ENCODE measurements at regions not wholly inside any gene's neighbourhood (a gene's known extent, or its start where the extent isn't known, plus 50 kb on each side); places are given as distances from the start of the nearest gene placed in this dataset.

DNA sequence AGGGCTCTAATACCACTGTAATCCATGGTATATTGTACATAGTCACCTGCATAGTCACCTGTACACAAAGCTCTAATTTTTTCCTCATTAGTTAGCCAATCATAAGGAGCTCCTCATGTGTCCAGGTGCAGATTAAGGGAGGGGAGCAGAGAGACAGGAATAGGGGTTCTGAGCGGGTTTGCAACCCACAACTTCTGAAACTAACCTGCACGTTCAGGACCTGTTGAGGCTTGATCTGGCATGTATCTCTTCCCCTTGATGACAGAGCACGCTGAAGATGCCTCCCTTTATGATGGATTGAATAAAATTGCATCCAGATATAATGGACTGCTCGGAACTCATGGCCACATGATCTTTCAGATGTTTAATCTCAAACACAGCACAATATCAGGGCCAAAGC is 144.0 kb upstream of the PRNP start:
- TF ChIP-seq, protein P1, sequence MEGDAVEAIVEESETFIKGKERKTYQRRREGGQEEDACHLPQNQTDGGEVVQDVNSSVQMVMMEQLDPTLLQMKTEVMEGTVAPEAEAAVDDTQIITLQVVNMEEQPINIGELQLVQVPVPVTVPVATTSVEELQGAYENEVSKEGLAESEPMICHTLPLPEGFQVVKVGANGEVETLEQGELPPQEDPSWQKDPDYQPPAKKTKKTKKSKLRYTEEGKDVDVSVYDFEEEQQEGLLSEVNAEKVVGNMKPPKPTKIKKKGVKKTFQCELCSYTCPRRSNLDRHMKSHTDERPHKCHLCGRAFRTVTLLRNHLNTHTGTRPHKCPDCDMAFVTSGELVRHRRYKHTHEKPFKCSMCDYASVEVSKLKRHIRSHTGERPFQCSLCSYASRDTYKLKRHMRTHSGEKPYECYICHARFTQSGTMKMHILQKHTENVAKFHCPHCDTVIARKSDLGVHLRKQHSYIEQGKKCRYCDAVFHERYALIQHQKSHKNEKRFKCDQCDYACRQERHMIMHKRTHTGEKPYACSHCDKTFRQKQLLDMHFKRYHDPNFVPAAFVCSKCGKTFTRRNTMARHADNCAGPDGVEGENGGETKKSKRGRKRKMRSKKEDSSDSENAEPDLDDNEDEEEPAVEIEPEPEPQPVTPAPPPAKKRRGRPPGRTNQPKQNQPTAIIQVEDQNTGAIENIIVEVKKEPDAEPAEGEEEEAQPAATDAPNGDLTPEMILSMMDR (IDR thresholded peaks at IDR 0.05 in 4 of 5, conservative IDR thresholded peaks at IDR 0.05 in 1 of 5), result no peak
- no peak for TF ChIP-seq POLR2A (IDR thresholded peaks at IDR 0.05)

All from gastrocnemius medialis (tissue), 4 donors.